Large intestine (tissue), 3 donors: ENCODE measurements at regions not wholly inside any gene's neighbourhood (a gene's known extent, or its start where the extent isn't known, plus 50 kb on each side); places are given as distances from the start of the nearest gene placed in this dataset.

Source experiments
- DNase-seq, 2 donors: peaks; one replicate each; pipeline versions ENCODE4 v3.0.0 to v3.0.0-alpha.2; 2013
- H3K27ac ChIP-seq: one replicate; pipeline ENCODE4 v1.5.1; 2013; ENCODE audit warnings: low read length
- H3K27me3 ChIP-seq: 2 replicates; pipeline ENCODE4 v1.6.1; 2013; ENCODE audit warnings: low read length; ENCODE audit not compliant: control insufficient read depth, insufficient read depth
- H3K36me3 ChIP-seq: 2 replicates; pipeline ENCODE4 v1.6.1; 2013; ENCODE audit warnings: low read length; ENCODE audit not compliant: control insufficient read depth, insufficient read depth
- H3K4me1 ChIP-seq: one replicate; pipeline ENCODE4 v1.6.1; 2013; ENCODE audit warnings: low read length; ENCODE audit not compliant: control insufficient read depth, insufficient read depth
- H3K4me3 ChIP-seq: one replicate; pipeline ENCODE4 v1.5.1; 2013; ENCODE audit warnings: low read length
- H3K9me3 ChIP-seq: one replicate; pipeline ENCODE4 v1.6.1; 2013; ENCODE audit warnings: mild to moderate bottlenecking, low read depth, low read length, moderate library complexity; ENCODE audit not compliant: control insufficient read depth
- WGBS: methylation state at CpG from one replicate; pipeline ENCODE4 v1.1.5; 2013; ENCODE audit warnings: low lambda C conversion rate; ENCODE audit not compliant: insufficient coverage; 5-methylcytosine and 5-hydroxymethylcytosine counted together

DNA sequence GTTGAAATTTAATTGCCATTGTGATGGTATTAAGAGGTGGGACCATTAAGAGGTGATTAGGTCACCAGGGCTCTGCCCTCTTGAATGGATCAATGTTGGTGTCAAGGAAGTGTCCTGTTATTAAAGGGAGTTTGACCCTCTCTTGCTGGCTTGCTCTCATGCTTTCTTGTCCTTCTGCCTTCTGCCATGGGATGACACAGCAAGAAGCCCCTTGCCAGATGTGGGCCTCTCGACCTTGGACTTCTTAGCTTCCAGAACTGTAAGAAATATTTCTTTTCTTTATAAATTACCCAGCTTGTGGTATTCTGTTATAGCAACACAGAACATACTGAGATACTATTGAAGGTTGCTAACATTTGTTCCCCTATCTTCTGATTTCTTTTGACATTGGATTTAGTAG, 157.0 kb downstream of the MDFIC start:
- no peaks in the 10 kb centered on the region for H3K27me3 ChIP-seq
- DNase-seq: no peak

GRCh38 chr7:115078386-115078785, 156.5 kb downstream of the MDFIC start:
- Histone ChIP-seq H3K36me3 (no peaks in the 10 kb centered on the region), H3K27me3 (no peaks in the 10 kb centered on the region), H3K27ac (no peak overlapping the region), H3K4me3 (no peak overlapping the region), H3K9me3 (no peaks in the 10 kb centered on the region), H3K4me1 (no peaks in the 10 kb centered on the region)
- DNase-seq: no peak

More for the DNA sequence above, 157.0 kb downstream of the MDFIC start:
- no peaks in the 10 kb centered on the region for H3K36me3 ChIP-seq
- H3K4me3 ChIP-seq: no peak overlapping the region
- no peaks in the 10 kb centered on the region for H3K4me1 ChIP-seq
- 100% methylated on average over 1 of the region's 1 CpG for WGBS
- H3K27ac ChIP-seq: no peak overlapping the region
- no peaks in the 10 kb centered on the region for H3K9me3 ChIP-seq

DNA sequence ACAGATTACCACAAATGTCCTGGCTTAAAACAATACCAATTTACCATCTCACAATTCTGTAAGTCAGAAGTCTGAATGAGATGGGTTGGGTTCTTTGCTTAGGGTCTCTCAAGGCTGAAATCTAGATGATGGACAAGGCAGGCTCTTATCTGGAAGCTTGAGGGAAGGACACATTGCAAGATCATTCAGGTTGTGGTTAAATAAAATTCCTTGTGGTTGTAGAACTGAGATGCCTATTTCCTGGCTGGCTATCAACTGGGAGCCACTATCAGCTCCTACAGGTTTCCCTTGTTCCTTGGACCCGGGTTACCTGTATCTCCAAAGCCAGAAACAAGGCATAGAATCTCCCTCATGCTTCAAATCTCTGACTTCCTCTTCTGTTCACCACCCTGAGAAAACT, 148.4 kb downstream of the MDFIC start:
- no peak for DNase-seq
- no peaks in the 10 kb centered on the region for H3K36me3 ChIP-seq
- no peaks in the 10 kb centered on the region for H3K9me3 ChIP-seq
- no peaks in the 10 kb centered on the region for H3K27me3 ChIP-seq
- H3K4me1 ChIP-seq: no peaks in the 10 kb centered on the region
- no peak overlapping the region for H3K27ac ChIP-seq
- H3K4me3 ChIP-seq: no peak overlapping the region
- no CpG with 5 or more reads among the region's 1 CpG for WGBS
